ENCODE measurements at regions not wholly inside any gene's neighbourhood (a gene's known extent, or its start where the extent isn't known, plus 50 kb on each side); places are given as distances from the start of the nearest gene placed in this dataset.

GRCh38 chrX:39725114-39725513 lies 372.6 kb downstream of the BCOR start:
- TF ChIP-seq CTCF (IDR thresholded peaks at IDR 0.05): no peak
- no peak overlapping the region for H3K4me3 ChIP-seq
- no peak for DNase-seq (ENCODE audit: low spot score)
- peaks cover 0 to 6% of the 10 kb centered on the region in 2 donors for H3K9me3 ChIP-seq
- H3K36me3 ChIP-seq: no peaks in the 10 kb centered on the region
- H3K27me3 ChIP-seq: no peaks in the 10 kb centered on the region
- no peak overlapping the region for H3K27ac ChIP-seq
- H3K4me1 ChIP-seq: peaks cover 0 to 21% of the 10 kb centered on the region in 2 donors

- peaks cover 0 to 6% of the 10 kb centered on the region in 2 donors for H3K9me3 ChIP-seq
- no peak for TF ChIP-seq CTCF (IDR thresholded peaks at IDR 0.05)
- H3K36me3 ChIP-seq: no peaks in the 10 kb centered on the region
- H3K27me3 ChIP-seq: no peaks in the 10 kb centered on the region
- H3K27ac ChIP-seq: no peak overlapping the region
- no peak overlapping the region for H3K4me3 ChIP-seq
- H3K4me1 ChIP-seq: peaks cover 0 to 24% of the 10 kb centered on the region in 2 donors
- no peak for DNase-seq (ENCODE audit: low spot score)
Observed at GRCh38 chrX:39725928-39726619, 371.7 kb downstream of the BCOR start.

GRCh38 chrX:39726771-39727170 lies 371.0 kb downstream of the BCOR start:
- no peaks in the 10 kb centered on the region for H3K27me3 ChIP-seq
- no peaks in the 10 kb centered on the region for H3K36me3 ChIP-seq
- H3K4me3 ChIP-seq: no peak overlapping the region
- H3K9me3 ChIP-seq: peaks cover 0 to 6% of the 10 kb centered on the region in 2 donors
- no peak for DNase-seq (ENCODE audit: low spot score)
- no peak for TF ChIP-seq CTCF (IDR thresholded peaks at IDR 0.05)
- peak overlapping the region in 1 of 2 donors; percentile 31 for H3K27ac ChIP-seq
- peaks cover 0 to 24% of the 10 kb centered on the region in 2 donors for H3K4me1 ChIP-seq

- Histone ChIP-seq H3K4me3 (no peak overlapping the region), H3K27ac (peak overlapping the region in 1 of 2 donors; percentile 31), H3K36me3 (no peaks in the 10 kb centered on the region), H3K27me3 (no peaks in the 10 kb centered on the region), H3K9me3 (peaks cover 0 to 6% of the 10 kb centered on the region in 2 donors), H3K4me1 (peaks cover 0 to 19% of the 10 kb centered on the region in 2 donors)
- no peak for DNase-seq (ENCODE audit: low spot score)
- no peak for TF ChIP-seq CTCF (IDR thresholded peaks at IDR 0.05)
Observed at GRCh38 chrX:39728025-39728424, 369.7 kb downstream of the BCOR start.

GRCh38 chrX:39728852-39729598 lies 368.7 kb downstream of the BCOR start:
- H3K9me3 ChIP-seq: peaks cover 0 to 6% of the 10 kb centered on the region in 2 donors
- no peaks in the 10 kb centered on the region for H3K36me3 ChIP-seq
- no peak overlapping the region for H3K4me3 ChIP-seq
- H3K27me3 ChIP-seq: no peaks in the 10 kb centered on the region
- H3K27ac ChIP-seq: no peak overlapping the region
- peaks cover 0 to 19% of the 10 kb centered on the region in 2 donors for H3K4me1 ChIP-seq
- no peak for DNase-seq (ENCODE audit: low spot score)
- TF ChIP-seq CTCF (IDR thresholded peaks at IDR 0.05): no peak

Data from right atrium auricular region (tissue), 2 donors.